ENCODE measurements at regions not wholly inside any gene's neighbourhood (a gene's known extent, or its start where the extent isn't known, plus 50 kb on each side); places are given as distances from the start of the nearest gene placed in this dataset.

DNA sequence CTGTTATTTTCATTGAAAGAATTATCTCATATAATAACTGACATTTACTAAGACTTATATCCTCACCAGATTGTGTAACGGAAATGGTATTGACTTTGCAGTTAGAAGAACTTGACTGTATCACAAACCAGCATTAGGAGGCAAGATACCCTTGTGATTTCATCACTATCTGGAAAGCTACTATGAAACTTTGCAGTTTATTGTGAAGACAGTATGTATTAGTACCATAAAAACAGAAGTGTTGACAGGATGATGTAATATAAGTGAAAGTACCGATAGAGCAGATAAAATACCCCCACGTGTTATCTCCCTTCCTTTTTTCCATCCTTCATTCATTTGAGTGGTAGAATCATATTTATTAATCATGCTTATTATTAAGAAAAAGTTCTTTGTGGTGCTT, 365.7 kb upstream of the KLHL1 start:
- DNase-seq, result no peak

GRCh38 chr13:70469077-70469476, 360.8 kb upstream of the KLHL1 start:
- no peak for DNase-seq

GRCh38 chr13:70457474-70457873, 349.2 kb upstream of the KLHL1 start:
- no peak for DNase-seq

- no peak for DNase-seq
Measured at GRCh38 chr13:70448820-70449219, 340.6 kb upstream of the KLHL1 start.

DNA sequence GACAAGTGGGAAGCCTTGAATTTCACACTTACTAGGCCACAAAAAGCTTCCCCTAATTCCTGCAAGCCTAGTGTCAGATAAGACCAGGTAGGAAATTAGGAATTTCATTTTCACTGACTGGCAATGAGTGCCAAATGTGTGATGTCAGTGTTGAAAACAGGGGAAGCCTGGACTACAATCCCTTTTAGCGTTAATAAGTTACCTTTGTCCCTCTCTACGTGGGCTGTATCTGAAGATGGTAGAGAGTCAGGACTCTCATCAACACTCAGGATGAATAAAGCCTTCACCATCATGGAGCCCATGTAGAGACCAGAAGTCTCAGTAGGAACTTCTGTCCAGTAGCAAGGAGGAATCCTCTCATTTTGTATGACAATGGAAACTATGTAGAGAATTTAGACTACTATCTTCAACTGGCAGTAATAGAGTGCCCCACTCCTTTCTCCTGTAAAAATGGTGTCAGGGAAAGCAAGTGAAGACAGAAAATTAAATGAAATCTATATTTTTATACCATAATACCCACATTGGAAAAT, 324.1 kb upstream of the KLHL1 start:
- no peak for DNase-seq

GRCh38 chr13:70430256-70430655, 322.0 kb upstream of the KLHL1 start:
- DNase-seq, result no peak

DNA sequence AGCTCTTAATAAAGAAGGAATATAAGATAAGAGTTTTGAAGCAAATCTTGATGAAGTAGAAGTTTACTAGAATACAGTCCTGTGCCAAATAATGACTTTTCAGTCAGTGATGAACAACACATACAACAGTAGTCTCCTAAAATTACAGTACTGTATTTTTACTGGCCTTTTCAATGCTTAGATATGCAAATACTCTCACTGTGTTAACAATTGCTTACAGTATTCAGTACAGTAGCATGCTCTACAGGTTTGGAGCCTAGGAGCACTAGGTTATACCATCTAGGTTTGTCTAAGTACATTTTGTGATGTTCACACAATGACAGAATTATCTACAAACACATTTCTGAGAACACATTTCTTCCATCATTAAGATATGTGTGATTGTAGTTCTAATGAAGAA, 316.7 kb upstream of the KLHL1 start:
- no peak for DNase-seq

DNA sequence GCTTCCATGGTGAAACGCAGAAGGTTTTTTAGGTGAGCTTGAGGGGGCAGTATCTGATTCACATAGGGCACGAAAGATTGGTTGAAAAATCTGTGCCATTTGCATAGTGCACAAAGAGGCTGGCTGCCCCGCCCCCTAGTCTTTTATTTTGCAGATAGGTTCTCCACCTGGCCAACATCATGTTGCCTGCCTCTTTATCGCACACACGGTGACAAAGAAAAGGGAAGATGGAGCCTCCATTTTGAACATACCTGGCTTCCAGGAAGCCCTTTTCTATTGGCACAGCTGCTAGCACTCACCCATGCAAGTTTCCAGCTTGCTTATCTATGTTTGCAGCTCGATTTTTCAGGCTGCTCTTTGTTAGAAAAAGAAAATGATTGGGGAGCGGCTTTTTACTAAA, 316.2 kb upstream of the KLHL1 start:
- no peak for DNase-seq

DNA sequence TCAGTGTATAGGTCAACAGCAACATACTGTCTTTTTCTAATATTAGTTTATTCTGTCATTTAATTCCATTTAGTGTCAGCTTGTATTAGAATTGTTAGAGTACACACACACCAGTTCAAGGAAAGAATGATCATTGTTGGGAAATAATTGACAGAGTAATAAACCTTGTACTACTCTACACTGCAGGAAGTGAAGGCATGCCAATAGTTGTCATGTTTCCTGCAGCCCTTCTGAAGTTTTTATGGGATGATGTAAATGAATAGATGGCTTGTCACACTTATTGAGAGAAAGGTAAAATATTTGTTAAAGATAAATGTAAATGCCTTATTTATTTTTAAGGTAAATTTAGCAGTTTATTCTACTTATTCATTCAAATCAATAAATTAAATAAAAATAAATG, 306.9 kb upstream of the KLHL1 start:
- no peak for DNase-seq

DNA sequence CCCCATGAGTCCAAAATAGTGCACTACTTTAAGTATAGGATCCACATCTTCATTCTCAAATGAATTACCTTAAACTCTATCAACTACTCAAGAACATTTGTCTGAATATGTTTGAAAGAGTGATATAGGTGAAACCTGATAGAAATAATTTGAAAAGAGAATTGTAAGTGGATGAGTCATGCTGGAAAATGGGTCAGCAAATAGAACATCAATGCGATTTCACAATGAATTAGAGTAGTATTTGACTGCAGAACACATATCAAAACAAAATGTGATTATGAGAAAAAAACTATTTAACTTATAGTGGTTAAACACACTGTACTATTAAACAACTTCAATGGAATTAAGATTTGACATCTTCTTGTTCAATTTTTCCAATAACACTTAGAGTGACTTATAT, 300.6 kb upstream of the KLHL1 start:
- no peak for DNase-seq

DNA sequence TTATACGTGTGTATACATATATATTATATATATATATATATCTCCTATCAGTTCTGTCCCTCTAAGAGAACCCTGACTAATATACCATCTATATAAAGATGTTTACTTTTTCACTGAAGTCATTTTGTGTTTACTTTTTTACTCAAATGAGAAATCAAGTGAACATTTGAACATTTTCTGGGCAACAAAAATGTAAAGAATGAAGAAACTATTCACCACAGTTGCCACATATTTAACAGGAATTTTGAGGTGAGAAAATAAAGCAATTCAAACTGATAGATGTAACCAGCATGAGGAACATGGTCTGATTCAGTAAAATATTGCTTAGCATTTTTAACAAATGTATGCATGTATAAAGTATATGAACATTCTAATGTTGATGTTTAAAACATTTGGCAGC, 299.2 kb upstream of the KLHL1 start:
- no peak for DNase-seq

DNA sequence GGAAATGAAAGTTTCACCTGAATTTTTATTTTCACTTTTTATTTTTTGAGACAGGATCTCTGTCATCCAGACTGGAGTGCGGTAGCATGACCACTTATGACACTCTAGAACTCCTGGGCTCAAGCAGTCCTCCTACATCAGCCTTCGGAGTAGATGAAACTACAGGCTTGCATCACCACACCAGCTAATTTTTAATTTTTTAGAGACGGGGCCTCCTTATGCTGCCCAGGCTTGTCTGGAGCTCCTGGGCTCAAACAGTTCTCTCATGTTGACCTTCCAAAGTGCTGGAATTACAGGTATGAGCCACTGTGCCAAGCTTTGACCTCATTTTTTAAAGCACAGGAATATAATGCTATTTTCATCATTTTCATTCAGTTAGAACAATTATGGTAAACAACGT, 297.0 kb upstream of the KLHL1 start:
- DNase-seq, result no peak

GRCh38 chr13:70394031-70394548, 285.8 kb upstream of the KLHL1 start:
- no peak for DNase-seq

DNA sequence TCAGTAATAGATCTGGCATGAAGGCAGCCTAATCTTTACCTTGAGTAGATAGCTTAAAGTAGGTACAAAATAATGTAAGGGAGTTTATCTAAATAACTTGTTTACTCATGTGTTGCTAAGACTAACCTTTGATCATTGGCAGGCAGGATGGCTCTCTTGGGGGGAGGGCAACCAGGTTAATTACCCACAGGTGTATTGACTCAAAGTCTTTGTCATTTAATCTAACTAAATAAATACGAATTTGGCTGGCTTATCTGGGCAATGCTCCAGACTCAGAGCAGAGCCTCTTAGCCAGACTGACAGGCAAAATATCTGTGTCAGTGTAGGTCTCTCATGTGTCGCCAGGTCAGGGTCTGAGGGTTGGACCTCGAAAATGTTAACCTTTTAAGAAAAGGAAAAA, 283.4 kb upstream of the KLHL1 start:
- DNase-seq, result no peak

DNA sequence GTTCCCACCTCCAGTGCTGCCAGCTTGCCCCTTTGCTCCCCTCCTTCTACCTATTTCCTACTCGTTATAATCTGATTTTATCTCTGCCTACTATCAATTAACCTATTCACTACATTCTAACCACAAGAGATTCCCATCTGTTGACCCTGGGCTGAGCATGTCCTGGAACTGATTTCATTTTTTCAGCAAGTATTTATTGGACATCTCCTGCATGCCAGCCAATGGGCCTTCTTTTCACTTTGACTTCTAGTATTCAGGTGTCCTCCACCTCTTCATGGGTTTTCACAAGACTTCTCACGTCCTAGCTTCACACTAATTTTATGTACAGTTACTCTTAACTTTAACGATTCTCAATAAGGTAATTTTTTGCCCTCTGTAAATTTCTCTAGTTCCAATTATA, 282.7 kb upstream of the KLHL1 start:
- DNase-seq, result no peak

DNA sequence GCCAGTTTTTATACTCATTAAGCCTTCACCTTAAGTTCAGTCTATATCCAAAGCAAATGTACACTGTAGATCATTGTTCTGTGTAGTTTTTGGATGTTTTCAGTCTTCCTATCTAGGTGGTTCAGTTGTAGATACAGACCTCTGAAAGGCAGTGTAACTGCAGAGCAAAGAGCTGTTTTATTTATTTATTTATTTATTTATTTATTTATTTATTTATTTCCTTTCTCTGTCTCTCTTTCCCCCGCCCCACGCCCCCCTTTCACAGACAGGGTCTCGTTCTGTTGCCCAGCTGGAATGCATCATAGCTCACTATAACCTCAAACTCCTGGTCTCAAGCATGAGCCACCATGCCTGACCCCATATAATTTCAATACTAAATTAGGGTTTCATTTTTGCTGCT, 281.8 kb upstream of the KLHL1 start:
- no peak for DNase-seq

GRCh38 chr13:70388935-70389334, 280.7 kb upstream of the KLHL1 start:
- DNase-seq, result no peak

GRCh38 chr13:70386919-70387318, 278.7 kb upstream of the KLHL1 start:
- no peak for DNase-seq

DNA sequence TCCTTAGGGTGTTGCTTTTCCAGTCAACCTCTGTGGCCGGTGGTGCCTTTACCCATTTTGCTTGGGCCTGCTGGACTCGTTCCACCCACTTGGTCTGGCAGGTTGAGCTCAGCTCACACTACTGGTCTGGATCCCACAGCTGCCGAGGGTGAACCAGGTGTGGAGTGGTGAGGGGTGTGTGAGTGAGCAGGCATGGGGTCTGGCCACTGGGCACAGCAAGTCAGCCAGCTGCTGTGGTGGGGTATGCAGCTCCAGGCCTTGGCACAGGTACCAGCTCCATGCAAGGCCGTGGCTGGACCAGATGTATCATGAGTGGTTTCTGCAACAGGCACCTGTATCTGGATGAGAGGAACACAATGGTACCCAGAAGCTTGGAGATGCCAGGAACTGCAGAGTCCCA, 277.6 kb upstream of the KLHL1 start:
- DNase-seq, result no peak

GRCh38 chr13:70384156-70384555, 275.9 kb upstream of the KLHL1 start:
- no peak for DNase-seq

GRCh38 chr13:70380809-70381208, 272.6 kb upstream of the KLHL1 start:
- DNase-seq, result no peak

- no peak for DNase-seq
Measured at GRCh38 chr13:70375718-70376117, 267.5 kb upstream of the KLHL1 start.

DNA sequence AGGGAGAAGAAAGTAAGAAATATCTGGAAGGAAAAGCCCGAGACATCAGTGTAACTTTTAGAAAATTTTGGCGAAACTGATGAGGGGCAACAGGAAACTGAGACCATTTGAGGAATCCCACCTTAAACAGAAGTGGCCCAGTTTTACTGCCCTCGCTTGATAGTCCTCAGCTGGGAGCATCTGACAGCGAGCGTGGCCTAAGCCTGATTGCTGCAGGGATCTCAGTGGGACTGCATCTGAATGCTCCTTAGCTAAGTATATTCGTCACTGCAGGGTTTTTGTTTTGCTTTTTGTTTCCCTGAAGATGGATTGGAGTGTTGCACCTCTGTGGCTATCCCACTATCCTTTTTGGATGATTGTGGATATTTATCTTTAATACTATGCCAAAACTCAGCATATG, 262.7 kb upstream of the KLHL1 start:
- no peak for DNase-seq

DNA sequence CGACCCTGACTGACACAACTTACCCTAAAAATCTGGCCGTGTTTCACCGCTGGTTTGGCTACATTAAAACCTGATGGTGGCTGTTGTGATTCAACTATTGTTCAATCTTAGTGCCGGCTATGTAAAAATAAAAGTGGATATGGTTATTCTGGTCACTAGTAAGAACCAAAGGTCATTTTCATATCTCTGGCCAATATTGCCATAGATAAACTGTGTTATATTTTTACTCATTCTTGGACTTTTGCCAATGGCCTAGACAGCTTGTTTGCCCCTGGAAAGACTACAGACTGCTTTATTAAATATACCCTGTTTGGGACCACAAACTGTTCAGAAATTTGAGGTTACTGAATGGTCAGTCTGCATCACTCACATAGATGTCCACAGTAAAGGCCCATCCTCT, 258.5 kb upstream of the KLHL1 start:
- DNase-seq, result no peak

DNA sequence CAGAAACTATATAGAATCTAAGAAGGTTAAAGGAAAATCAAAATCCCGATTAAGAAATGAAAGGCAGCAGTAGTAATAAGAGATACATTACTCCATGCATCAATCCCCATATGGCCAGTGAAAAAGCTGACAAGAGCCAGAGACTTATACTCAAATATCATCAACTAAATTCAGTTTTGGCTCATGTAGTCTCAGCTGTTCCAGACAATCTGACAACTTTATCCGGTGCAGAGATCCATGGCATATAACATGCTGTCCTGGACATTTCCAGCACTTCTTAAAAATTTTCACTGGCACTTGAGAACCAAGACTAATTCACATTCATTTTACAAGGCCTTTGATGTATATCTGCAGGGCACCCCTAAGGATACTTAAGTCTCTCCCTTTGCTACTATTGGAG, 255.7 kb upstream of the KLHL1 start:
- no peak for DNase-seq

Measured in HCEC 1CT (cell line).